ENCODE measurements at regions not wholly inside any gene's neighbourhood (a gene's known extent, or its start where the extent isn't known, plus 50 kb on each side); places are given as distances from the start of the nearest gene placed in this dataset.

DNA sequence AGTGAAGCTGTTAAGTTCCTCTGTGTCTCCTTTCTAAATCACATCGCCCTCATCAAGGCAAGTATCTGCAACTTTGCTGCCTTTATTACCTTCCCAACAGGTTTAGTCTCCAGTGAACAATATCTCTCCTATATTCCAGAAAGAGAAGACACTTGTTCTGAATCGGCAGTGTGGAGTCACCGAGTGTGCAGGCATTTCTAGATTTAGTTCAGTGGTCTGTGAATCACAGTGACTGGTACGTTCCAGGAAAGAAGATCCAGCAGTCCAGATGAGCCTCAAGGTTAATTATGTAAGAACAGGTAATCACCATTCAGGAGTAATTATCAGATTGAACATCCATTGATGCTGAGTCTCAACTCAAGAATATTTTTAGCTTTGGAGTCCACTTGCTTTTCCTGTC, 497.0 kb downstream of the FOXO1 start:
- Histone ChIP-seq H3K4me1 (ENCODE audit: control insufficient read depth in 5 of 5, insufficient read depth in 5 of 5, low read length in 5 of 5) (peaks cover 0 to 19% (median 14%) of the 10 kb centered on the region in 5 donors), H3K4me3 (ENCODE audit: low read depth in 1 of 5, low read length in 5 of 5) (no peak overlapping the region), H3K36me3 (ENCODE audit: control insufficient read depth in 5 of 5, insufficient read depth in 5 of 5, low read length in 5 of 5) (no peaks in the 10 kb centered on the region), H3K27me3 (ENCODE audit: control insufficient read depth in 5 of 5, insufficient read depth in 4 of 5, low read length in 5 of 5) (peaks cover 0 to 3% (median 0%) of the 10 kb centered on the region in 5 donors), H3K9ac (ENCODE audit: low read length in 5 of 5) (no peak overlapping the region), H3K9me3 (ENCODE audit: control insufficient read depth in 5 of 5, low read length in 5 of 5) (no peaks in the 10 kb centered on the region), H3K27ac (ENCODE audit: low read depth, low read length) (no peak overlapping the region)

DNA sequence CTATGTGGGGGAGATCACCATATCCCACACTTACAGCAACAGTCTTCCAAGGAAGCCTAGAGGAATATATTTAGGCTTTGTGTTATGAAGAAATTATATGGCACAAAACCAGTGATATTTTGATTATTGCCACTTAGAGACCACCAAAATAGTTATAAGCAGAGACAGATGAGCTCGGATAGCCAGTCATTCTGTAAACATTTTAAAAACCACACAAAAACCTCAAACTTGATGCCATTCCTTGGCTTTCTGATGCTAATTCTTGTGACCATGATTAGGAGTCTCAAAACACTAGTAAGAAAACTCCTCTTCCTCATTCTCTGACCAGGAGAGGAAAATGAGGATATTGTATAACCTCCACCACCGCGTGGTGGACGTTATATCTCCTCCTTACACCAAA, 496.4 kb downstream of the FOXO1 start:
- Histone ChIP-seq H3K9me3 (ENCODE audit: control insufficient read depth in 5 of 5, low read length in 5 of 5) (no peaks in the 10 kb centered on the region), H3K36me3 (ENCODE audit: control insufficient read depth in 5 of 5, insufficient read depth in 5 of 5, low read length in 5 of 5) (no peaks in the 10 kb centered on the region), H3K4me3 (ENCODE audit: low read depth in 1 of 5, low read length in 5 of 5) (no peak overlapping the region), H3K27ac (ENCODE audit: low read depth, low read length) (no peak overlapping the region), H3K9ac (ENCODE audit: low read length in 5 of 5) (no peak overlapping the region), H3K27me3 (ENCODE audit: control insufficient read depth in 5 of 5, insufficient read depth in 4 of 5, low read length in 5 of 5) (peaks cover 0 to 3% (median 0%) of the 10 kb centered on the region in 5 donors), H3K4me1 (ENCODE audit: control insufficient read depth in 5 of 5, insufficient read depth in 5 of 5, low read length in 5 of 5) (peaks cover 0 to 19% (median 14%) of the 10 kb centered on the region in 5 donors)

DNA sequence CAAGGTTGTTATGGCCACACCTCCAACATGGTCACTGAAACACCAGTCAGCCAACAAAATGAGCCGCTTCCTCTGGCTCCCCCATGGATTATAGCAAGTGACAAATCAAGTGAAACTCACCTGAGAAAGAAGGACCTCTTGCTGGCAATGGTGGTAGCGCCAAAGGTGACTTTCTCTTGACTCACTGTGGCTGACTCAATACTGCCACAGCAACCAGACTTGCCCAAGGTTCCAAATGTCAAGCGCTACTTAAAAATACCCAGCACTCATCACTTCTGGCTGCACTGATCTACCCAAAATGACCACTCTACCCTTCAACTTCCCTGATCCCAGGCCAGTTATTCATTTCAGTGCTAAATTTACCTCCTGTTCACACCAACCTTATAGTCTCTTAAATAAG, 495.5 kb downstream of the FOXO1 start:
- peaks cover 0 to 19% (median 14%) of the 10 kb centered on the region in 5 donors for H3K4me1 ChIP-seq (ENCODE audit: control insufficient read depth in 5 of 5, insufficient read depth in 5 of 5, low read length in 5 of 5)
- no peak overlapping the region for H3K4me3 ChIP-seq (ENCODE audit: low read depth in 1 of 5, low read length in 5 of 5)
- H3K9me3 ChIP-seq (ENCODE audit: control insufficient read depth in 5 of 5, low read length in 5 of 5): no peaks in the 10 kb centered on the region
- H3K27me3 ChIP-seq (ENCODE audit: control insufficient read depth in 5 of 5, insufficient read depth in 4 of 5, low read length in 5 of 5): peaks cover 0 to 3% (median 0%) of the 10 kb centered on the region in 5 donors
- H3K36me3 ChIP-seq (ENCODE audit: control insufficient read depth in 5 of 5, insufficient read depth in 5 of 5, low read length in 5 of 5): no peaks in the 10 kb centered on the region
- H3K9ac ChIP-seq (ENCODE audit: low read length in 5 of 5): no peak overlapping the region
- no peak overlapping the region for H3K27ac ChIP-seq (ENCODE audit: low read depth, low read length)

GRCh38 chr13:40171566-40171965, 494.9 kb downstream of the FOXO1 start:
- Histone ChIP-seq H3K4me3 (ENCODE audit: low read depth in 1 of 5, low read length in 5 of 5) (no peak overlapping the region), H3K9ac (ENCODE audit: low read length in 5 of 5) (no peak overlapping the region), H3K9me3 (ENCODE audit: control insufficient read depth in 5 of 5, low read length in 5 of 5) (no peaks in the 10 kb centered on the region), H3K36me3 (ENCODE audit: control insufficient read depth in 5 of 5, insufficient read depth in 5 of 5, low read length in 5 of 5) (no peaks in the 10 kb centered on the region), H3K27me3 (ENCODE audit: control insufficient read depth in 5 of 5, insufficient read depth in 4 of 5, low read length in 5 of 5) (peaks cover 0 to 3% (median 0%) of the 10 kb centered on the region in 5 donors), H3K4me1 (ENCODE audit: control insufficient read depth in 5 of 5, insufficient read depth in 5 of 5, low read length in 5 of 5) (peaks cover 0 to 19% (median 10%) of the 10 kb centered on the region in 5 donors), H3K27ac (ENCODE audit: low read depth, low read length) (no peak overlapping the region)

- Histone ChIP-seq H3K9me3 (ENCODE audit: control insufficient read depth in 5 of 5, low read length in 5 of 5) (no peaks in the 10 kb centered on the region), H3K4me1 (ENCODE audit: control insufficient read depth in 5 of 5, insufficient read depth in 5 of 5, low read length in 5 of 5) (peaks cover 0 to 19% (median 10%) of the 10 kb centered on the region in 5 donors), H3K36me3 (ENCODE audit: control insufficient read depth in 5 of 5, insufficient read depth in 5 of 5, low read length in 5 of 5) (no peaks in the 10 kb centered on the region), H3K27ac (ENCODE audit: low read depth, low read length) (no peak overlapping the region), H3K9ac (ENCODE audit: low read length in 5 of 5) (peak overlapping the region in 1 of 5 donors; percentile 42), H3K27me3 (ENCODE audit: control insufficient read depth in 5 of 5, insufficient read depth in 4 of 5, low read length in 5 of 5) (peaks cover 0 to 3% (median 0%) of the 10 kb centered on the region in 5 donors), H3K4me3 (ENCODE audit: low read depth in 1 of 5, low read length in 5 of 5) (peak overlapping the region in 3 of 5 donors; percentile 8 to 39 (median 23))
These were observed 494.3 kb downstream of the FOXO1 start for GRCh38 chr13:40172149-40172591.

DNA sequence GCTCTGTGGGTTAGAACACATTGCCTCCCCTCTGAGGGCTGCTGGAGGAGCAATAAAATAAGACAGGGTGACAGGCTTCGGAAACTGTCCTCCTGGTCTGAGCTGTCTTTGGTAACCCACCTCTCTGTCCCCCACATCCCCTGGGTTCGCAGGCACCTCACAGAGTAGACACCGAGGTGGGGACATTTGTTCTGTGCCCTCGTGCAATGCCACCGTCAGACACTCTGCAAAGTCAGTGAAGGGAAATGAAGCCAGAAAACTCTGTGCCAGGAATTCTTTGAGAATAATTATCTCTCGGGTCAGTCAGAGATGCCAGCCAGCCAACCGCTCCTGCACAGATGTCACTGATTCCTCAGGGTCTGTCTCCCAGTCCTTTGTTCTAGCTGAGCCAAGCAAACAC, 493.6 kb downstream of the FOXO1 start:
- Histone ChIP-seq H3K27ac (ENCODE audit: low read depth, low read length) (no peak overlapping the region), H3K4me3 (ENCODE audit: low read depth in 1 of 5, low read length in 5 of 5) (no peak overlapping the region), H3K36me3 (ENCODE audit: control insufficient read depth in 5 of 5, insufficient read depth in 5 of 5, low read length in 5 of 5) (no peaks in the 10 kb centered on the region), H3K9me3 (ENCODE audit: control insufficient read depth in 5 of 5, low read length in 5 of 5) (no peaks in the 10 kb centered on the region), H3K9ac (ENCODE audit: low read length in 5 of 5) (no peak overlapping the region), H3K4me1 (ENCODE audit: control insufficient read depth in 5 of 5, insufficient read depth in 5 of 5, low read length in 5 of 5) (peaks cover 0 to 19% (median 10%) of the 10 kb centered on the region in 5 donors), H3K27me3 (ENCODE audit: control insufficient read depth in 5 of 5, insufficient read depth in 4 of 5, low read length in 5 of 5) (peaks cover 0 to 3% (median 0%) of the 10 kb centered on the region in 5 donors)

DNA sequence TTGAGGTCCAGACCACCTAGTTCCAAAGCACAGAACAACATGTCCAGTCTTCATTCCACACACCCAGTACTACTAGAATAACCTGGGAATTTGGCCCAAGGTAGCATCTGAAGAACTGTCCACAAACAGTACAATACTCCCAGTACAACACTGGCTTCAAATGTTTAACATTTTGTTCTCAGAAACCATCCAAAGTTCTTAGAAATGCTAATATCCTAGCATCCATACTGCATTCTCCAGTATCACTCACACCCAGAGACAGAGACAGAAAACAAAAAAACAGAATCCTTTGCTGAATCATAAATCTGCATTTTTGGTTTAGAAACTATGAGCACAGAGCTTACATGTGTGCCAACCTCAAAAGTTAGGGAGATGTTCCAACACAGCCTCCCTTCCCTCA, 490.8 kb downstream of the FOXO1 start:
- no peak overlapping the region for H3K9ac ChIP-seq (ENCODE audit: low read length in 5 of 5)
- no peaks in the 10 kb centered on the region for H3K36me3 ChIP-seq (ENCODE audit: control insufficient read depth in 5 of 5, insufficient read depth in 5 of 5, low read length in 5 of 5)
- H3K9me3 ChIP-seq (ENCODE audit: control insufficient read depth in 5 of 5, low read length in 5 of 5): no peaks in the 10 kb centered on the region
- peaks cover 0 to 14% (median 8%) of the 10 kb centered on the region in 5 donors for H3K4me1 ChIP-seq (ENCODE audit: control insufficient read depth in 5 of 5, insufficient read depth in 5 of 5, low read length in 5 of 5)
- H3K27me3 ChIP-seq (ENCODE audit: control insufficient read depth in 5 of 5, insufficient read depth in 4 of 5, low read length in 5 of 5): peaks cover 0 to 3% (median 0%) of the 10 kb centered on the region in 5 donors
- no peak overlapping the region for H3K4me3 ChIP-seq (ENCODE audit: low read depth in 1 of 5, low read length in 5 of 5)
- H3K27ac ChIP-seq (ENCODE audit: low read depth, low read length): no peak overlapping the region

- no peak overlapping the region for H3K27ac ChIP-seq (ENCODE audit: low read depth, low read length)
- peaks cover 0 to 14% (median 8%) of the 10 kb centered on the region in 5 donors for H3K4me1 ChIP-seq (ENCODE audit: control insufficient read depth in 5 of 5, insufficient read depth in 5 of 5, low read length in 5 of 5)
- no peaks in the 10 kb centered on the region for H3K36me3 ChIP-seq (ENCODE audit: control insufficient read depth in 5 of 5, insufficient read depth in 5 of 5, low read length in 5 of 5)
- H3K4me3 ChIP-seq (ENCODE audit: low read depth in 1 of 5, low read length in 5 of 5): no peak overlapping the region
- H3K27me3 ChIP-seq (ENCODE audit: control insufficient read depth in 5 of 5, insufficient read depth in 4 of 5, low read length in 5 of 5): peaks cover 0 to 3% (median 0%) of the 10 kb centered on the region in 5 donors
- H3K9me3 ChIP-seq (ENCODE audit: control insufficient read depth in 5 of 5, low read length in 5 of 5): no peaks in the 10 kb centered on the region
- no peak overlapping the region for H3K9ac ChIP-seq (ENCODE audit: low read length in 5 of 5)
These were observed 490.2 kb downstream of the FOXO1 start for GRCh38 chr13:40176242-40176641.

DNA sequence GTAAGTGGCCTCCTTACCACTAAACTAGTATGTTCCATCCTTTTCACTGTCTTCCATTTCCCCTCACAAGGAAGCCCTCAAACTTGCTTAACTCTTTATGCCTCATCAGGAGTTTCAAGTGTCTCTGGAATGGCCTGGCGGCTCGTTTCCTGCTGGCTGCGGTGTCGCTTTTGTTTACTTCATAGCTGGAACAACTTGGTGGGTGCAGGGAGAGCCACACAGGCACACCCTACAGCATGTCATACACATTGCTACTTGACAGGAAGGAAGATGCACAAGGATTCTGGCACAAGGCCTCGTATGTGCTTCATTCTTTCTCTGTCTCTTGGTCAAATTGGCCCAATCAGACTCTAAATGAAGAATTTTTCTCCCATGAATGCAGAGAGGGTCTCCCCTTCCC, 488.3 kb downstream of the FOXO1 start:
- H3K27ac ChIP-seq (ENCODE audit: low read depth, low read length): no peak overlapping the region
- H3K27me3 ChIP-seq (ENCODE audit: control insufficient read depth in 5 of 5, insufficient read depth in 4 of 5, low read length in 5 of 5): no peaks in the 10 kb centered on the region
- H3K9ac ChIP-seq (ENCODE audit: low read length in 5 of 5): no peak overlapping the region
- no peaks in the 10 kb centered on the region for H3K9me3 ChIP-seq (ENCODE audit: control insufficient read depth in 5 of 5, low read length in 5 of 5)
- H3K4me1 ChIP-seq (ENCODE audit: control insufficient read depth in 5 of 5, insufficient read depth in 5 of 5, low read length in 5 of 5): peaks cover 0 to 4% (median 0%) of the 10 kb centered on the region in 5 donors
- H3K36me3 ChIP-seq (ENCODE audit: control insufficient read depth in 5 of 5, insufficient read depth in 5 of 5, low read length in 5 of 5): no peaks in the 10 kb centered on the region
- no peak overlapping the region for H3K4me3 ChIP-seq (ENCODE audit: low read depth in 1 of 5, low read length in 5 of 5)

GRCh38 chr13:40179445-40180281, 486.8 kb downstream of the FOXO1 start:
- H3K27me3 ChIP-seq (ENCODE audit: control insufficient read depth in 5 of 5, insufficient read depth in 4 of 5, low read length in 5 of 5): no peaks in the 10 kb centered on the region
- H3K9ac ChIP-seq (ENCODE audit: low read length in 5 of 5): no peak overlapping the region
- H3K36me3 ChIP-seq (ENCODE audit: control insufficient read depth in 5 of 5, insufficient read depth in 5 of 5, low read length in 5 of 5): no peaks in the 10 kb centered on the region
- peaks cover 0 to 4% (median 0%) of the 10 kb centered on the region in 5 donors for H3K4me1 ChIP-seq (ENCODE audit: control insufficient read depth in 5 of 5, insufficient read depth in 5 of 5, low read length in 5 of 5)
- H3K27ac ChIP-seq (ENCODE audit: low read depth, low read length): no peak overlapping the region
- no peak overlapping the region for H3K4me3 ChIP-seq (ENCODE audit: low read depth in 1 of 5, low read length in 5 of 5)
- H3K9me3 ChIP-seq (ENCODE audit: control insufficient read depth in 5 of 5, low read length in 5 of 5): no peaks in the 10 kb centered on the region

Data from subcutaneous abdominal adipose tissue (tissue), 5 donors.